SU-DHL-6 (cell line): ENCODE measurements at regions not wholly inside any gene's neighbourhood (a gene's known extent, or its start where the extent isn't known, plus 50 kb on each side); places are given as distances from the start of the nearest gene placed in this dataset.

Experiments used
- H2AFZ ChIP-seq: fragments of 200-600 bp; sonication (generic); 2 replicates; pipeline ENCODE4 v1.6.1; 2014; ENCODE audit warnings: low read depth, mild to moderate bottlenecking, moderate library complexity, mixed read lengths, antibody characterized with exemption, low read length; ENCODE audit not compliant: severe bottlenecking
- H3F3A ChIP-seq: fragments of 200-600 bp; shearing (Covaris generic); 2 replicates; pipeline ENCODE4 v1.6.0; 2016; ENCODE audit warnings: antibody characterized with exemption, mild to moderate bottlenecking; ENCODE audit not compliant: insufficient read depth
- H3K27ac ChIP-seq: fragments of 200-600 bp; sonication (generic); 2 replicates; pipeline ENCODE4 v1.5.1; 2016; ENCODE audit warnings: low read depth, mild to moderate bottlenecking, low read length, moderate library complexity, mixed read lengths
- H3K27me3 ChIP-seq: fragments of 200-600 bp; sonication (generic), shearing (Covaris generic); 2 replicates; pipeline ENCODE4 v1.6.0; 2014; ENCODE audit warnings: mild to moderate bottlenecking, low read length
- H3K36me3 ChIP-seq: fragments of 200-600 bp; sonication (generic); 2 replicates; pipeline ENCODE4 v1.6.1; 2014; ENCODE audit warnings: mild to moderate bottlenecking, low read length, mixed read lengths
- H3K4me2 ChIP-seq: fragments of 300-600, 200-600 bp; shearing (Covaris generic), sonication (generic); 2 replicates; pipeline ENCODE4 v1.6.0; 2014; ENCODE audit warnings: low read length, low read depth, mild to moderate bottlenecking; ENCODE audit not compliant: poor library complexity, severe bottlenecking
- H3K4me3 ChIP-seq: fragments of 200-600 bp; sonication (generic); 2 replicates; pipeline ENCODE4 v1.5.1; 2014; ENCODE audit warnings: antibody characterized with exemption, low read length, mild to moderate bottlenecking, mixed read lengths; ENCODE audit not compliant: insufficient read depth, poor library complexity, severe bottlenecking
- H3K79me2 ChIP-seq: fragments of 200-600 bp; sonication (generic); 2 replicates; pipeline ENCODE4 v1.6.1; 2014; ENCODE audit warnings: mild to moderate bottlenecking, low read length, moderate library complexity; ENCODE audit not compliant: insufficient read depth
- H3K9ac ChIP-seq: fragments of 200-600 bp; sonication (generic); 2 replicates; pipeline ENCODE4 v1.7.0; 2014; ENCODE audit warnings: mild to moderate bottlenecking, low read length
- H3K9me2 ChIP-seq: fragments of 200-600 bp; sonication (generic); replicated peaks from 2 replicates; pipeline ENCODE4 v1.6.1; 2014; ENCODE audit warnings: low read length; ENCODE audit not compliant: insufficient read depth
- H3K9me3 ChIP-seq: fragments of 200-600 bp; sonication (generic); 2 replicates; pipeline ENCODE4 v1.6.1; 2014; ENCODE audit warnings: low read length, mixed read lengths; ENCODE audit not compliant: insufficient read depth
- H4K20me1 ChIP-seq: fragments of 200-600 bp; sonication (generic); 2 replicates; pipeline ENCODE4 v1.6.1; 2014; ENCODE audit warnings: low read depth, mild to moderate bottlenecking, antibody characterized with exemption, low read length, moderate library complexity, mixed read lengths
- CTCF ChIP-seq: fragments of 200-600 bp; sonication (generic); IDR thresholded peaks from one replicate; pipeline ENCODE4 v1.5.1; 2017; ENCODE audit warnings: antibody characterized with exemption, mild to moderate bottlenecking, low read length, moderate library complexity; ENCODE audit not compliant: insufficient read depth, poor library complexity, severe bottlenecking
- EZH2phosphoT487 ChIP-seq: fragments of 200-600 bp; sonication (generic), shearing (Covaris generic); conservative IDR thresholded peaks from 2 replicates; pipeline ENCODE4 v1.6.1; 2018; ENCODE audit warnings: mild to moderate bottlenecking, antibody characterized with exemption, low read length, moderate library complexity, mixed read lengths

- Histone ChIP-seq H3K36me3 (no peaks in the 10 kb centered on the region), H3K4me2 (no peak overlapping the region), H3K27me3 (no peaks in the 10 kb centered on the region), H3K4me3 (no peak overlapping the region), H2AFZ (no peak overlapping the region), H3K9me3 (no peaks in the 10 kb centered on the region), H3K9ac (no peak overlapping the region), H3K9me2 (no peaks in the 10 kb centered on the region), H3K79me2 (no peaks in the 10 kb centered on the region), H4K20me1 (no peaks in the 10 kb centered on the region), H3K27ac (no peak overlapping the region), H3F3A (no peaks in the 10 kb centered on the region)
- TF ChIP-seq EZH2phosphoT487: no peak
- TF ChIP-seq CTCF: no peak
These were observed 64.0 kb upstream of the SGK1 start for GRCh38 chr6:134381959-134382358.

- H4K20me1 ChIP-seq: no peaks in the 10 kb centered on the region
- no peaks in the 10 kb centered on the region for H3K9me3 ChIP-seq
- no peak overlapping the region for H3K9ac ChIP-seq
- no peak overlapping the region for H3K4me3 ChIP-seq
- no peaks in the 10 kb centered on the region for H3F3A ChIP-seq
- H3K79me2 ChIP-seq: no peaks in the 10 kb centered on the region
- no peaks in the 10 kb centered on the region for H3K27me3 ChIP-seq
- no peak for TF ChIP-seq CTCF
- no peak for TF ChIP-seq EZH2phosphoT487
- H3K27ac ChIP-seq: no peak overlapping the region
- H3K9me2 ChIP-seq: no peaks in the 10 kb centered on the region
- no peak overlapping the region for H3K4me2 ChIP-seq
- peak overlapping the region; percentile 27 for H2AFZ ChIP-seq
- H3K36me3 ChIP-seq: no peaks in the 10 kb centered on the region
These were observed 61.7 kb upstream of the SGK1 start for GRCh38 chr6:134379599-134379998.

GRCh38 chr6:134379076-134379475 is 61.2 kb upstream of the SGK1 start:
- Histone ChIP-seq H3K36me3 (no peaks in the 10 kb centered on the region), H3K9me3 (no peaks in the 10 kb centered on the region), H3K27ac (no peak overlapping the region), H3K9ac (no peak overlapping the region), H4K20me1 (no peaks in the 10 kb centered on the region), H3K9me2 (no peaks in the 10 kb centered on the region), H3K79me2 (no peaks in the 10 kb centered on the region), H3K27me3 (no peaks in the 10 kb centered on the region), H3F3A (no peaks in the 10 kb centered on the region), H2AFZ (peak overlapping the region; percentile 27), H3K4me3 (no peak overlapping the region), H3K4me2 (no peak overlapping the region)
- TF ChIP-seq CTCF (no peak), EZH2phosphoT487 (no peak)

GRCh38 chr6:134378426-134378825 is 60.5 kb upstream of the SGK1 start:
- Histone ChIP-seq H2AFZ (no peak overlapping the region), H3F3A (no peaks in the 10 kb centered on the region), H3K27ac (no peak overlapping the region), H3K36me3 (no peaks in the 10 kb centered on the region), H3K27me3 (no peaks in the 10 kb centered on the region), H4K20me1 (no peaks in the 10 kb centered on the region), H3K9ac (no peak overlapping the region), H3K4me3 (no peak overlapping the region), H3K9me2 (no peaks in the 10 kb centered on the region), H3K4me2 (no peak overlapping the region), H3K9me3 (no peaks in the 10 kb centered on the region), H3K79me2 (no peaks in the 10 kb centered on the region)
- no peak for TF ChIP-seq CTCF
